ENCODE measurements at regions not wholly inside any gene's neighbourhood (a gene's known extent, or its start where the extent isn't known, plus 50 kb on each side); places are given as distances from the start of the nearest gene placed in this dataset.

GRCh38 chr9:103301051-103301450 is 305.9 kb downstream of the CYLC2 start:
- TF ChIP-seq EP300 (IDR thresholded peaks at IDR 0.05): no peak
- no peak for TF ChIP-seq CTCF (IDR thresholded peaks at IDR 0.05)
- TF ChIP-seq POLR2A (IDR thresholded peaks at IDR 0.05): no peak

Measured in stomach (tissue), 4 donors.